Testis (tissue), 2 donors: ENCODE measurements at regions not wholly inside any gene's neighbourhood (a gene's known extent, or its start where the extent isn't known, plus 50 kb on each side); places are given as distances from the start of the nearest gene placed in this dataset.

Experiments
- DNase-seq: peaks from one replicate; pipeline ENCODE4 v3.0.0-alpha.2; 2019
- H3K27ac ChIP-seq, 2 donors: fragments of 200-600 bp; sonication (generic); one replicate each; pipeline ENCODE4 v1.5.1; 2019
- H3K27me3 ChIP-seq: fragments of 200-600 bp; sonication (generic); one replicate; pipeline ENCODE4 v1.5.1; 2019
- H3K36me3 ChIP-seq: fragments of 200-600 bp; sonication (generic); one replicate; pipeline ENCODE4 v1.5.1; 2017; ENCODE audit warnings: low read depth; ENCODE audit errors: missing control alignments
- H3K4me1 ChIP-seq: fragments of 200-600 bp; sonication (generic); one replicate; pipeline ENCODE4 v1.5.1; 2019
- H3K4me3 ChIP-seq, 2 donors: fragments of 200-600 bp; sonication (generic); one replicate each; pipeline ENCODE4 v1.5.1; 2017 to 2019
- H3K9me3 ChIP-seq: fragments of 200-600 bp; sonication (generic); one replicate; pipeline ENCODE4 v1.5.1; 2017
- POLR2A ChIP-seq: fragments of 450-650 bp; IDR thresholded peaks from one replicate; pipeline ENCODE4 v1.6.1; 2017; ENCODE audit warnings: antibody characterized with exemption, mild to moderate bottlenecking, moderate library complexity
- WGBS, 2 donors: methylation state at CpG; one replicate each; pipeline ENCODE4 v1.1.5; 2018; 5-methylcytosine and 5-hydroxymethylcytosine counted together
- intact Hi-C: fragments of 100-400 bp; cut with DNase I; formaldehyde crosslinking; loops from one replicate; pipeline ENCODE4 v1.15.1; 2023; ENCODE audit warnings: low total_unique reads
- TF ChIP-seq, protein P1 (sequence below), 3 experiments: fragments of 450-650 bp in 2 of 3; fragments of 200-600 bp in 1 of 3; sonication (generic) in 1 of 3; IDR thresholded peaks; one replicate each; pipeline ENCODE4 v1.5.1; 2016 to 2019; ENCODE audit warnings: antibody characterized with exemption in 3 of 3, mild to moderate bottlenecking in 2 of 3, moderate library complexity in 1 of 3

- H3K27ac ChIP-seq: no peak overlapping the region
- H3K27me3 ChIP-seq: no peaks in the 10 kb centered on the region
- 87 to 90% methylated on average over 26 of the region's 26 CpGs for WGBS, 2 donors
- intact Hi-C loops: no loop called here
- no peaks in the 10 kb centered on the region for H3K9me3 ChIP-seq
- H3K4me1 ChIP-seq: no peaks in the 10 kb centered on the region
- DNase-seq: no peak
- no peaks in the 10 kb centered on the region for H3K36me3 ChIP-seq
- no peak overlapping the region for H3K4me3 ChIP-seq
- no peak for TF ChIP-seq POLR2A
- TF ChIP-seq, protein P1, sequence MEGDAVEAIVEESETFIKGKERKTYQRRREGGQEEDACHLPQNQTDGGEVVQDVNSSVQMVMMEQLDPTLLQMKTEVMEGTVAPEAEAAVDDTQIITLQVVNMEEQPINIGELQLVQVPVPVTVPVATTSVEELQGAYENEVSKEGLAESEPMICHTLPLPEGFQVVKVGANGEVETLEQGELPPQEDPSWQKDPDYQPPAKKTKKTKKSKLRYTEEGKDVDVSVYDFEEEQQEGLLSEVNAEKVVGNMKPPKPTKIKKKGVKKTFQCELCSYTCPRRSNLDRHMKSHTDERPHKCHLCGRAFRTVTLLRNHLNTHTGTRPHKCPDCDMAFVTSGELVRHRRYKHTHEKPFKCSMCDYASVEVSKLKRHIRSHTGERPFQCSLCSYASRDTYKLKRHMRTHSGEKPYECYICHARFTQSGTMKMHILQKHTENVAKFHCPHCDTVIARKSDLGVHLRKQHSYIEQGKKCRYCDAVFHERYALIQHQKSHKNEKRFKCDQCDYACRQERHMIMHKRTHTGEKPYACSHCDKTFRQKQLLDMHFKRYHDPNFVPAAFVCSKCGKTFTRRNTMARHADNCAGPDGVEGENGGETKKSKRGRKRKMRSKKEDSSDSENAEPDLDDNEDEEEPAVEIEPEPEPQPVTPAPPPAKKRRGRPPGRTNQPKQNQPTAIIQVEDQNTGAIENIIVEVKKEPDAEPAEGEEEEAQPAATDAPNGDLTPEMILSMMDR (IDR thresholded peaks at IDR 0.05): no peak
These were observed 64.0 kb upstream of the THBS2 start for GRCh38 chr6:169317441-169318202.

GRCh38 chr6:169316651-169317050, 63.0 kb upstream of the THBS2 start:
- Histone ChIP-seq H3K4me3 (no peak overlapping the region), H3K9me3 (no peaks in the 10 kb centered on the region), H3K4me1 (no peaks in the 10 kb centered on the region), H3K27me3 (no peaks in the 10 kb centered on the region), H3K27ac (no peak overlapping the region), H3K36me3 (no peaks in the 10 kb centered on the region)
- no peak for DNase-seq
- WGBS, 2 donors: 92 to 94% methylated on average over 5 of the region's 5 CpGs
- TF ChIP-seq POLR2A: no peak
- TF ChIP-seq, protein P1 (IDR thresholded peaks at IDR 0.05): no peak
- intact Hi-C loops: no loop called here

DNA sequence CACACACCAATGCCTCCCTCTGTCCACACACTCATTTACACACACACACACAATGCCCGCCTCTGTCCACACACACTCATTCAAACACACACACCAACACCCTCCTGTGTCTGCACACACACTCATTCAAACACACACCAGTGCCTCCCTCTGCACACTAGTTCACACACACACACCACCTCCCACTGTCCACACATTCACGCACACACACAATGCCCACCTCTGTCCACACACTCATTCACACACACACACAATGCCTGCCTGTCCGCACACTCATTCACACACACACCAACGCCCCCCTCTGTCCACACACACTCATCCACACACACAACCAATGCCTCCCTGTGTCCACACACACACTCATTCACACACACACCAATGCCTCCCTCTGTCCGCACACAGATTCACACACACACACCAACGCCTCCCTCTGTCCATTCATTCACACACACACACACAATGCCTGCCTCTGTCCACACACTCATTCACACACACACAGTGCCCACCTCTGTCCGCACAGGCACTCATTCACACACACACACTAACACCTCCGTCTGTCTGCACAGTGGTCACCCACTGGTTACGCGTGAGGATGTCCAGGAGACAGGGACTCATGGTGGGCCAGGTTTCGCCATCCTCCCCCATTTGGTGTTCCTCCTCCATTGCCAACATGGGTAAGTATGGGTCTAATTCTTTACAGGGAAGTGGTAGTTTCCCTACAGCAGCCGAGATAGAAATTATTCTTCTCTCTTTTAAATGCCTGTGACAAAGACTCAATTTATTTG, 62.4 kb upstream of the THBS2 start:
- intact Hi-C loops: no loop called here
- H3K36me3 ChIP-seq: no peaks in the 10 kb centered on the region
- H3K4me3 ChIP-seq: no peak overlapping the region
- DNase-seq: no peak
- no peaks in the 10 kb centered on the region for H3K4me1 ChIP-seq
- no peak for TF ChIP-seq POLR2A
- TF ChIP-seq, protein P1 (IDR thresholded peaks at IDR 0.05): no peak
- H3K27me3 ChIP-seq: no peaks in the 10 kb centered on the region
- H3K9me3 ChIP-seq: no peaks in the 10 kb centered on the region
- no peak overlapping the region for H3K27ac ChIP-seq
- WGBS, 2 donors: 88 to 91% methylated on average over 12 of the region's 12 CpGs

- no peak for DNase-seq
- H3K4me1 ChIP-seq: no peaks in the 10 kb centered on the region
- WGBS, 2 donors: 65 to 77% methylated on average over 22 of the region's 22 CpGs
- H3K4me3 ChIP-seq: no peak overlapping the region
- no peaks in the 10 kb centered on the region for H3K27me3 ChIP-seq
- no peaks in the 10 kb centered on the region for H3K9me3 ChIP-seq
- TF ChIP-seq, protein P1 (IDR thresholded peaks at IDR 0.05): no peak
- TF ChIP-seq POLR2A: no peak
- intact Hi-C loops: no loop called here
- H3K36me3 ChIP-seq: no peaks in the 10 kb centered on the region
- no peak overlapping the region for H3K27ac ChIP-seq
These were observed 59.8 kb upstream of the THBS2 start for GRCh38 chr6:169313347-169314010.
